ENCODE measurements at regions not wholly inside any gene's neighbourhood (a gene's known extent, or its start where the extent isn't known, plus 50 kb on each side); places are given as distances from the start of the nearest gene placed in this dataset.

- no peaks in the 10 kb centered on the region for H4K20me1 ChIP-seq (ENCODE audit: control insufficient read depth, insufficient read depth, low read depth, low read length)
- no peaks in the 10 kb centered on the region for H3K9me3 ChIP-seq (ENCODE audit: control insufficient read depth, insufficient read depth, low read length)
- H3K4me2 ChIP-seq (ENCODE audit: low read length): no peak overlapping the region
- no peaks in the 10 kb centered on the region for H3K79me2 ChIP-seq (ENCODE audit: control insufficient read depth, low read length)
- no peaks in the 10 kb centered on the region for H3F3A ChIP-seq (ENCODE audit: control insufficient read depth, insufficient read depth)
- no peak for TF ChIP-seq EZH2phosphoT487 (IDR thresholded peaks at IDR 0.05; ENCODE audit: borderline replicate concordance, low read length)
- TF ChIP-seq, protein P1, sequence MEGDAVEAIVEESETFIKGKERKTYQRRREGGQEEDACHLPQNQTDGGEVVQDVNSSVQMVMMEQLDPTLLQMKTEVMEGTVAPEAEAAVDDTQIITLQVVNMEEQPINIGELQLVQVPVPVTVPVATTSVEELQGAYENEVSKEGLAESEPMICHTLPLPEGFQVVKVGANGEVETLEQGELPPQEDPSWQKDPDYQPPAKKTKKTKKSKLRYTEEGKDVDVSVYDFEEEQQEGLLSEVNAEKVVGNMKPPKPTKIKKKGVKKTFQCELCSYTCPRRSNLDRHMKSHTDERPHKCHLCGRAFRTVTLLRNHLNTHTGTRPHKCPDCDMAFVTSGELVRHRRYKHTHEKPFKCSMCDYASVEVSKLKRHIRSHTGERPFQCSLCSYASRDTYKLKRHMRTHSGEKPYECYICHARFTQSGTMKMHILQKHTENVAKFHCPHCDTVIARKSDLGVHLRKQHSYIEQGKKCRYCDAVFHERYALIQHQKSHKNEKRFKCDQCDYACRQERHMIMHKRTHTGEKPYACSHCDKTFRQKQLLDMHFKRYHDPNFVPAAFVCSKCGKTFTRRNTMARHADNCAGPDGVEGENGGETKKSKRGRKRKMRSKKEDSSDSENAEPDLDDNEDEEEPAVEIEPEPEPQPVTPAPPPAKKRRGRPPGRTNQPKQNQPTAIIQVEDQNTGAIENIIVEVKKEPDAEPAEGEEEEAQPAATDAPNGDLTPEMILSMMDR (IDR thresholded peaks at IDR 0.05; ENCODE audit: low read depth, low read length, poor library complexity, severe bottlenecking): no peak
- no peaks in the 10 kb centered on the region for H3K4me1 ChIP-seq (ENCODE audit: control insufficient read depth, low read length)
- no peaks in the 10 kb centered on the region for H3K9me2 ChIP-seq (replicated peaks; ENCODE audit: control insufficient read depth, low read length)
- no peaks in the 10 kb centered on the region for H3K36me3 ChIP-seq (ENCODE audit: control insufficient read depth, low read length)
- H3K27ac ChIP-seq (ENCODE audit: low read depth, low read length): no peak overlapping the region
- no peak overlapping the region for H3K4me3 ChIP-seq (ENCODE audit: low read length)
- H3K27me3 ChIP-seq (ENCODE audit: control insufficient read depth, low read length): no peaks in the 10 kb centered on the region
Measured at GRCh38 chr4:173924561-173924960, 358.9 kb downstream of the FBXO8 start.

DNA sequence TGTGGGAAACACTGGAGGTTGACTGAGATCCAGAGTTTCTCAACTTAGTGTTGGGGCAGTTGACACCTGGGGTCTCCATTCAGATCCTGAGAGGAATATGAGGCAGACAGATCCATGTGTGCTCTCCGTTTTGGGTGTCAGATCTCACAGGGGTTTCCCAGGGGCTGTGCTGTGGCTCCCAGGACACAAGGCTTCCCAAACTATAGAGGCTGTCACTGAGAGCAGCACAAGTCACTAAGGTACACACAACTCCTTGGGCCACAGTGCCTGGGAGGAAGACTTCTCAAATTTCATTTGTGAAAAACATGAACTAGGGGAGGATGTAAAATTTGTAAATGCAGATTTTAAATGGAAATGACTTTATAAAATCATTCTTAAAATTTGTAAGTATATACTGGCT is 363.6 kb downstream of the FBXO8 start:
- Histone ChIP-seq H3K27me3 (ENCODE audit: control insufficient read depth, low read length) (no peaks in the 10 kb centered on the region), H3K4me3 (ENCODE audit: low read length) (no peak overlapping the region), H3K79me2 (ENCODE audit: control insufficient read depth, low read length) (no peaks in the 10 kb centered on the region), H3K4me1 (ENCODE audit: control insufficient read depth, low read length) (no peaks in the 10 kb centered on the region), H3F3A (ENCODE audit: control insufficient read depth, insufficient read depth) (no peaks in the 10 kb centered on the region), H4K20me1 (ENCODE audit: control insufficient read depth, insufficient read depth, low read depth, low read length) (no peaks in the 10 kb centered on the region), H3K9me3 (ENCODE audit: control insufficient read depth, insufficient read depth, low read length) (no peaks in the 10 kb centered on the region), H3K27ac (ENCODE audit: low read depth, low read length) (no peak overlapping the region), H3K36me3 (ENCODE audit: control insufficient read depth, low read length) (no peaks in the 10 kb centered on the region), H3K4me2 (ENCODE audit: low read length) (no peak overlapping the region), H3K9me2 (replicated peaks; ENCODE audit: control insufficient read depth, low read length) (no peaks in the 10 kb centered on the region)
- no peak for TF ChIP-seq EZH2phosphoT487 (IDR thresholded peaks at IDR 0.05; ENCODE audit: borderline replicate concordance, low read length)
- TF ChIP-seq, protein P1 (IDR thresholded peaks at IDR 0.05; ENCODE audit: low read depth, low read length, poor library complexity, severe bottlenecking): no peak

DNA sequence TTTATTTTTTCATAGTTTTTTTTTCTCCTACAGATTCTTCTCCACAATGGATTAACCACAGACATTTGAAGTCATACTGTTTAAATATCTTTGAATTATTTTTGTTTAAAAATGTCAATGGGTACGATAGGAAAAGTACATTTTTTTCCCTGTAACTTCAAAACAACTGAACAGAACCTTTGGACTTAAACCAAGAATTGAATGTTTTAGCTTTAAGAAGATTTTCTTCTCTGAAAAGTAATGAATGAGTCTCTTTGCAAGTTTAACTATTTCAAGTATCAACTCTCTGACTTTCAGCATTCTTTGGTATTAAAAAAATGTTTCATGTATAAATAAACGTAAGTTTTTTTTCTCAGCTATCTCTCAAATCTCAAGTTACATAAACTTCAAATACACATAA is 364.3 kb downstream of the FBXO8 start:
- H3K4me1 ChIP-seq (ENCODE audit: control insufficient read depth, low read length): no peaks in the 10 kb centered on the region
- no peaks in the 10 kb centered on the region for H3K79me2 ChIP-seq (ENCODE audit: control insufficient read depth, low read length)
- no peak overlapping the region for H3K4me2 ChIP-seq (ENCODE audit: low read length)
- H4K20me1 ChIP-seq (ENCODE audit: control insufficient read depth, insufficient read depth, low read depth, low read length): no peaks in the 10 kb centered on the region
- no peak for TF ChIP-seq EZH2phosphoT487 (IDR thresholded peaks at IDR 0.05; ENCODE audit: borderline replicate concordance, low read length)
- TF ChIP-seq, protein P1 (IDR thresholded peaks at IDR 0.05; ENCODE audit: low read depth, low read length, poor library complexity, severe bottlenecking): no peak
- no peaks in the 10 kb centered on the region for H3K36me3 ChIP-seq (ENCODE audit: control insufficient read depth, low read length)
- no peaks in the 10 kb centered on the region for H3F3A ChIP-seq (ENCODE audit: control insufficient read depth, insufficient read depth)
- H3K9me3 ChIP-seq (ENCODE audit: control insufficient read depth, insufficient read depth, low read length): no peaks in the 10 kb centered on the region
- H3K4me3 ChIP-seq (ENCODE audit: low read length): no peak overlapping the region
- no peak overlapping the region for H3K27ac ChIP-seq (ENCODE audit: low read depth, low read length)
- no peaks in the 10 kb centered on the region for H3K9me2 ChIP-seq (replicated peaks; ENCODE audit: control insufficient read depth, low read length)
- no peaks in the 10 kb centered on the region for H3K27me3 ChIP-seq (ENCODE audit: control insufficient read depth, low read length)
